ENCODE measurements at regions not wholly inside any gene's neighbourhood (a gene's known extent, or its start where the extent isn't known, plus 50 kb on each side); places are given as distances from the start of the nearest gene placed in this dataset.
"Not testable (repeated sequence)": the region's sequence is repeated elsewhere in the genome, so short reads cannot be mapped to it uniquely, and the experiment has no call there.

DNA sequence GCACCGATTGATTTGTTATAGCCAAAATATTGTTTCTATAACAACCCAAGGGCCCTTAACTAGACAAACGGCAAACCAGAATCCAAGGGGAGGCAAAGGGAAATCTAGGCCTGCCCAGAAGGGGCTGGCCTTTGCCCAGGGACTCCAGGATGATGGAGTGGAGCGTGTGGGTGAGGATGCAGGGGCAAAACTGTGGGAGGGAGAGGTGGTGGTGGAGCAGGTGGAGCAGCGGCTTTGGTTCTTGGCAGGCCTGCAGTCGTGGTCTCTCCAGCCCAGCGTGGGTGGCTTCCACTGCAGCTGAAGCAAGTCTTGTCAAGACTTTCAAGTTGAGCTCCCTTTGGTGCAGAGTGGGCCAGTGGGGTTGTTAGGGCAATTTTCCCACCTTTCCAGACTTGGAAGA lies 98.6 kb upstream of the TBCA start:
- no peaks in the 10 kb centered on the region for H3K9me3 Mint-ChIP-seq

GRCh38 chr5:77873239-77873638 lies 97.1 kb upstream of the TBCA start:
- ATAC-seq (replicated peaks in 1 of 2), result no peak
- no peaks in the 10 kb centered on the region for H3K4me1 Mint-ChIP-seq (ENCODE audit: low read depth)
- no peak overlapping the region for H3K4me3 Mint-ChIP-seq
- no peaks in the 10 kb centered on the region for H3K36me3 Mint-ChIP-seq (ENCODE audit: insufficient read depth in 2 of 2)
- H3K27me3 Mint-ChIP-seq (ENCODE audit: low read depth), result no peaks in the 10 kb centered on the region
- no peak for DNase-seq
- no peak overlapping the region for H3K27ac Mint-ChIP-seq
- no peaks in the 10 kb centered on the region for H3K9me3 Mint-ChIP-seq

More for the DNA sequence above, 98.6 kb upstream of the TBCA start:
- DNase-seq (no peak), ATAC-seq (replicated peaks in 1 of 2) (no peak)
- peaks cover 8% of the 10 kb centered on the region for H3K4me1 Mint-ChIP-seq (ENCODE audit: low read depth)
- no peak overlapping the region for H3K4me3 Mint-ChIP-seq
- no peak overlapping the region for H3K27ac Mint-ChIP-seq
- no peaks in the 10 kb centered on the region for H3K36me3 Mint-ChIP-seq (ENCODE audit: insufficient read depth in 2 of 2)
- no peaks in the 10 kb centered on the region for H3K27me3 Mint-ChIP-seq (ENCODE audit: low read depth)

GRCh38 chr5:77871946-77872345 lies 95.8 kb upstream of the TBCA start:
- Mint-ChIP-seq H3K27me3 (ENCODE audit: low read depth) (no peaks in the 10 kb centered on the region), H3K9me3 (no peaks in the 10 kb centered on the region), H3K4me1 (ENCODE audit: low read depth) (no peaks in the 10 kb centered on the region), H3K4me3 (no peak overlapping the region), H3K27ac (no peak overlapping the region), H3K36me3 (ENCODE audit: insufficient read depth in 2 of 2) (no peaks in the 10 kb centered on the region)
- no peak for ATAC-seq (replicated peaks in 1 of 2)
- no peak for DNase-seq

DNA sequence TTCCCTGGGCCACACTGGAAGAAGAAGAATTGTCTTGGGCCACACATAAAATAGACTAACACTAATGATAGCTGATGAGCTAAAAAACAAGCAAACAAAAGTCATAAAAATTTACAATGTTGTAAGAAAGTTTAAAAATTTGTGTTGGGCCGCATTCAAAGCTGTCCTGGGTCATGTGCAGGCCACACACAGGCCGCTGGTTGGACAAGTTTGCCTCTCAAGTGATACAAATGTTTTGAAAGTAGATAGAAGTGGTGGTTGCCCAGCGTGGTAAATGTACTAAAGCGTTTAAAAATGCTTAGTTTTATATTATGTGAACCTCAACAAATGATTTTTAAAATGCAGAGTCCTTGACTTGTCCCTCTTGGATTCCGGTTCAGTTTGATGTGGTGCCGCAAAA lies 94.9 kb upstream of the TBCA start:
- no peak for DNase-seq
- Mint-ChIP-seq H3K36me3 (ENCODE audit: insufficient read depth in 2 of 2) (no peaks in the 10 kb centered on the region), H3K9me3 (no peaks in the 10 kb centered on the region), H3K4me1 (ENCODE audit: low read depth) (no peaks in the 10 kb centered on the region), H3K27me3 (ENCODE audit: low read depth) (no peaks in the 10 kb centered on the region), H3K27ac (no peak overlapping the region), H3K4me3 (no peak overlapping the region)
- no peak for ATAC-seq (replicated peaks in 1 of 2)

DNA sequence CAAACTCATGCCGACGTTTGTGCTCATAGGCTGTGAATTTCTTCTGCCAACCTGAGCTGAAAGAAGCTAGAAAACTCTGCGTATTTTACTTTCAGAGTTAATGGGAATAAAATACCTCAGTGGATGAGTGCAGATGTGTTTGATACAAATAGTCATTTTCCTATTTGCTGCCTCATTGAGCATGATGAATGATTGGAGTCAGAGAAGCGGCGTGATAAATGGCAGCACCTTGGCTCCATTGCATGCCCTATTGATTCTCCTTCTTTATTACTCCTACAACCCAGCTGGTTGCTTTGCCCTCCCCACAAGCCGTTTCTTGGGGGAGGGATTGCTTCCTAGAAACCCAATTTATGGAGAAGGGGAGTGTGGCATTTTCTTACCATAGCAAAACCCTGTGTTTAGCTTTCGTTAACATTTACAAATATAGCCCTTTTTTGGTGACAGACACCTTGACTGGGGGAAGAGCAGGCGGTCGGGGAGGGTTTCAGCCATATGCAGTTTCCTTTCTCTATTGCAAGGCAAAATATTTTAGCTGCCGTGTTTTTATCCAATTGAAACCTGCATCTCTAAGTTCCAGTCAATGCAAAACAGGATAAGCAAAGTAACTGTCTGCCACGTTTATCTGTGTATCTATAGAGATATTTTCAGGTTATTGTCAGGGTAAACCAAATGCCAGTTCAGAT lies 93.1 kb upstream of the TBCA start:
- no peak for ATAC-seq (replicated peaks in 1 of 2)
- Mint-ChIP-seq H3K9me3 (no peaks in the 10 kb centered on the region), H3K36me3 (ENCODE audit: insufficient read depth in 2 of 2) (no peaks in the 10 kb centered on the region), H3K27me3 (ENCODE audit: low read depth) (no peaks in the 10 kb centered on the region), H3K27ac (no peak overlapping the region), H3K4me1 (ENCODE audit: low read depth) (no peaks in the 10 kb centered on the region), H3K4me3 (no peak overlapping the region)
- DNase-seq, result no peak

DNA sequence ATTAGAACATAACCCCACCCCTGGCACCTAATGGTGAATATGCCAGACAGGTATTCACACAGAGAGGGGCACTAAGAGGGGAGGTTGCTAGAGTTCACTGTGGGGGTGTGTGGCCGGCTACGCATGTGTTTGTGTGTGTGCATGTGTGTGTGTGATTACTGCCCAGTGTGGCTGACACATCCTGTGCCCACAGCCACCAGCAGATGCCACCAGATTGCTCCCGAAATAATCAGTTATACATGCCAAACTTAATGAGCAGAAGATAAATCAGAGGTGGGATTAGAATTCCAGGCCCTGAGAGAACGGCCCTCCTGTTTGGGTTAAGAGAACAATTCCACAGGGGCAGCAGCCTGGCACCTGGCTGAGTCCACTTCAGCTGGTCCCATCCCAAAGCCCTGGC lies 91.8 kb upstream of the TBCA start:
- H3K4me1 Mint-ChIP-seq (ENCODE audit: low read depth), result no peaks in the 10 kb centered on the region
- H3K27me3 Mint-ChIP-seq (ENCODE audit: low read depth), result no peaks in the 10 kb centered on the region
- DNase-seq (no peak), ATAC-seq (replicated peaks in 1 of 2) (no peak)
- H3K27ac Mint-ChIP-seq, result no peak overlapping the region
- H3K36me3 Mint-ChIP-seq (ENCODE audit: insufficient read depth in 2 of 2), result no peaks in the 10 kb centered on the region
- H3K9me3 Mint-ChIP-seq, result no peaks in the 10 kb centered on the region
- no peak overlapping the region for H3K4me3 Mint-ChIP-seq

DNA sequence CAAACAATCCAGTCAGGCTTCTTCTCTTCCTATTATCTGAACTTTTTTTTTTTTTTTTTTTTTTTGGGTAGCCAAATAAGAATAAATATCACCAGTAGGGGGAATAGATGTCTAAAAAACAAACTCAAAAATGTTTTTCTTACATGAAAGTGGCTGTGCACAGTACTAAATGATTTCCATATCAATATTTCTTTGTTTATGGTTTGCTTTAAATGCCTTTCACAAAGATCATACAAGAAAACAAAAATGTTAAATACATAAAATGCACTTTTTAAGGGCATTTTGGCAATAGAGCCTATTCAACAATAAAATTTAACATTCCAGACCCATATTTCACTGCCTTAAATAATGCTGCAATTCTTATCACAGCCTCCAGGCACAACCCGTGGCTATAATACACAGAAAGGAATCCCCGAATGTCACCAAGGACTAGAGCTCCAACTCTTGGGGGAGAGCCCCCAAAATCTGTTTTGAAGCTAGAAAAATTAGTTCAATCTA lies 91.1 kb upstream of the TBCA start:
- Mint-ChIP-seq H3K36me3 (ENCODE audit: insufficient read depth in 2 of 2) (no peaks in the 10 kb centered on the region), H3K4me3 (no peak overlapping the region), H3K9me3 (no peaks in the 10 kb centered on the region), H3K27ac (no peak overlapping the region), H3K4me1 (ENCODE audit: low read depth) (no peaks in the 10 kb centered on the region), H3K27me3 (ENCODE audit: low read depth) (peaks cover 1% of the 10 kb centered on the region)
- DNase-seq (no peak), ATAC-seq (replicated peaks in 1 of 2) (no peak)

DNA sequence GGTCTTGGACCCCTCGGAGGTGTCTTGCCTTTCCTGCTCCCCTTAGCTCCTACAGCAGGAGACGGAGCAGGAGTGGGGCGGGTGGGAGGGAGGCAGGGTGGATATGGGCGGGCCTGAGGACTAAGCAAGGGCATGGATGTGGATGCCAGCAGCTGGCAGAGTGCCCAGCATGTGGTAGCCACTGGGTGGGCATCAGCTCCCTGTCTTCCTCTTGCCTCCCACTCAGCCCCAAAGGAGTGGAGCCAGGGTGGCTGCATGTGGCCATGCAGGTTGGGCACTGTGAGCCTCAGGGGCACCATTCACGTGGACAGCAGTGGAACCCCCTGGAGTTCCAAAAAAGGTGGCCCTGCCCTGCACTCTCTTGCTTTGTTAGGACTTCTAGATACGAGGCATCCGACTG lies 90.1 kb upstream of the TBCA start:
- DNase-seq (no peak), ATAC-seq (replicated peaks in 1 of 2) (no peak)
- Mint-ChIP-seq H3K27me3 (ENCODE audit: low read depth) (peaks cover 7% of the 10 kb centered on the region), H3K9me3 (no peaks in the 10 kb centered on the region), H3K4me1 (ENCODE audit: low read depth) (peaks cover 8% of the 10 kb centered on the region), H3K27ac (no peak overlapping the region), H3K4me3 (no peak overlapping the region), H3K36me3 (ENCODE audit: insufficient read depth in 2 of 2) (no peaks in the 10 kb centered on the region)

GRCh38 chr5:77864997-77865396 lies 88.9 kb upstream of the TBCA start:
- no peak overlapping the region for H3K4me3 Mint-ChIP-seq
- no peak for ATAC-seq (replicated peaks in 1 of 2)
- H3K27me3 Mint-ChIP-seq (ENCODE audit: low read depth), result peaks cover 7% of the 10 kb centered on the region
- H3K4me1 Mint-ChIP-seq (ENCODE audit: low read depth), result peaks cover 8% of the 10 kb centered on the region
- no peak overlapping the region for H3K27ac Mint-ChIP-seq
- no peaks in the 10 kb centered on the region for H3K9me3 Mint-ChIP-seq
- H3K36me3 Mint-ChIP-seq (ENCODE audit: insufficient read depth in 2 of 2), result no peaks in the 10 kb centered on the region
- no peak for DNase-seq

DNA sequence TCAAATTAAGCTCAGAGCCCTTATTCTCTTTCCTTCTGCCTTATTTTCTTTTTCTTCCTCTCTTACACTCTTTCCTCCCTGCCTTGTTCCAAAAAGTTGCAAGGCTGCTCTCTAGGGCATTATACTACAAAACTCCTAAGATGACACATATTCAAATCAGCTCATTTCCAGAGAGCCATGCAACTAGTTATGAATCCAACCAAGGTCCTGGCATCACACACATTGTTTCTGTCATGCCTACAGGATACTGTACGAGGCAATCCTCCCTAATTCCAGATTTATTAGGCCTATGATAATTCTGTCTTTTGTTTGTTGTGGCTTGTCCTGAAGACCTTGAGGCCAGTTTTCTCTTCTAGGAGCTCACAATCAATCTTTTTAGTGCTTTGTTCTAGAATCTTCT lies 87.0 kb upstream of the TBCA start:
- H3K9me3 Mint-ChIP-seq, result no peaks in the 10 kb centered on the region
- H3K4me3 Mint-ChIP-seq, result no peak overlapping the region
- peaks cover 7% of the 10 kb centered on the region for H3K27me3 Mint-ChIP-seq (ENCODE audit: low read depth)
- no peak overlapping the region for H3K27ac Mint-ChIP-seq
- no peaks in the 10 kb centered on the region for H3K36me3 Mint-ChIP-seq (ENCODE audit: insufficient read depth in 2 of 2)
- ATAC-seq (replicated peaks in 1 of 2) (no peak), DNase-seq (no peak)
- H3K4me1 Mint-ChIP-seq (ENCODE audit: low read depth), result peaks cover 8% of the 10 kb centered on the region

GRCh38 chr5:77861576-77861975 lies 85.4 kb upstream of the TBCA start:
- H3K9me3 Mint-ChIP-seq, result no peaks in the 10 kb centered on the region
- no peaks in the 10 kb centered on the region for H3K36me3 Mint-ChIP-seq (ENCODE audit: insufficient read depth in 2 of 2)
- peaks cover 7% of the 10 kb centered on the region for H3K27me3 Mint-ChIP-seq (ENCODE audit: low read depth)
- no peak for DNase-seq
- H3K27ac Mint-ChIP-seq, result no peak overlapping the region
- ATAC-seq (replicated peaks in 1 of 2), result no peak
- H3K4me3 Mint-ChIP-seq, result no peak overlapping the region
- H3K4me1 Mint-ChIP-seq (ENCODE audit: low read depth), result peaks cover 8% of the 10 kb centered on the region

GRCh38 chr5:77859306-77859705 lies 83.2 kb upstream of the TBCA start:
- no peaks in the 10 kb centered on the region for H3K36me3 Mint-ChIP-seq (ENCODE audit: insufficient read depth in 2 of 2)
- ATAC-seq (replicated peaks in 1 of 2), result no peak
- no peak overlapping the region for H3K27ac Mint-ChIP-seq
- no peak for DNase-seq
- no peak overlapping the region for H3K4me3 Mint-ChIP-seq
- peaks cover 8% of the 10 kb centered on the region for H3K4me1 Mint-ChIP-seq (ENCODE audit: low read depth)
- H3K9me3 Mint-ChIP-seq, result no peaks in the 10 kb centered on the region
- H3K27me3 Mint-ChIP-seq (ENCODE audit: low read depth), result peaks cover 15% of the 10 kb centered on the region

- not testable (repeated sequence) for H3K4me1 Mint-ChIP-seq (ENCODE audit: low read depth); H3K27ac Mint-ChIP-seq; H3K4me3 Mint-ChIP-seq; ATAC-seq (replicated peaks in 1 of 2); H3K36me3 Mint-ChIP-seq (ENCODE audit: insufficient read depth in 2 of 2); DNase-seq; H3K9me3 Mint-ChIP-seq
- H3K27me3 Mint-ChIP-seq (ENCODE audit: low read depth), result peaks cover 20% of the 10 kb centered on the region
These were observed 82.5 kb upstream of the TBCA start for GRCh38 chr5:77858678-77859077.

DNA sequence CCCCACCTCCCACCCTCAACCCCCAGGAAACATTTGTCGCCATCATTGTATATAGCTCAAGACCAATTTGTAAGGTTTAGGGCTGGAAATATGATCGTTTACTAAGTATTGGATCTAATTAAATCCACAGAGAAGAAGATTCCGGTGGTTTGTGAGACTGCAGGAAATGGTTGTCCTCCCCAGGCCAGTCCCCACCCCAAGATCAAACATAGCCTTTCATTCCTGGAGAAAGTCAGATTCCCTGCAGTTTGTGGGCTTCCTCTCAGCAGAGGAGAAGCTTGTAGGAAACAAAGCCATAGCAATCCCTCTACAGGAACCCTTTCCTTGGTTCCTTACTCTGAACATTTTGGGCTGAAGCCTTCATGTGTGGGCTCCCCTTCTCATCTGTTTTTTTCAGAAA lies 79.2 kb upstream of the TBCA start:
- peaks cover 14% of the 10 kb centered on the region for H3K27me3 Mint-ChIP-seq (ENCODE audit: low read depth)
- peaks cover 24% of the 10 kb centered on the region for H3K4me1 Mint-ChIP-seq (ENCODE audit: low read depth)
- no peak for ATAC-seq (replicated peaks in 1 of 2)

More for the DNA sequence above, 79.2 kb upstream of the TBCA start:
- DNase-seq, result no peak
- no peaks in the 10 kb centered on the region for H3K9me3 Mint-ChIP-seq
- no peak overlapping the region for H3K27ac Mint-ChIP-seq
- H3K4me3 Mint-ChIP-seq, result no peak overlapping the region
- no peaks in the 10 kb centered on the region for H3K36me3 Mint-ChIP-seq (ENCODE audit: insufficient read depth in 2 of 2)

Data from activated T-cell treated with anti-CD3 and anti-CD28 coated beads, Interleukin-2, amount 50 U/mL, for 72 hours (primary cell).